H1 (cell line): ENCODE measurements at regions not wholly inside any gene's neighbourhood (a gene's known extent, or its start where the extent isn't known, plus 50 kb on each side); places are given as distances from the start of the nearest gene placed in this dataset.

Source experiments
- ASH2L ChIP-seq: fragments of 200-600, 300-600 bp; sonication (generic); IDR thresholded peaks from one replicate; pipeline ENCODE4 v1.7.1; 2017; ENCODE audit warnings: low read length
- CEBPB ChIP-seq: IDR thresholded peaks from 2 replicates; pipeline ENCODE4 v1.6.1; 2012; ENCODE audit warnings: low read depth, low read length
- CHD1 ChIP-seq: IDR thresholded peaks from 2 replicates; pipeline ENCODE4 v1.6.1; 2012; ENCODE audit warnings: low read depth, low read length, improper control_type of control experiment
- CHD7 ChIP-seq: fragments of 300-600 bp; sonication (generic); IDR thresholded peaks from 2 replicates; pipeline ENCODE4 v1.7.1; 2012; ENCODE audit warnings: low read length, moderate library complexity, mild to moderate bottlenecking, inconsistent platforms; ENCODE audit not compliant: insufficient replicate concordance
- EZH2 ChIP-seq: fragments of 200-600 bp; sonication (generic); IDR thresholded peaks from 2 replicates; pipeline ENCODE4 v1.7.1; 2012; ENCODE audit warnings: low read depth, mild to moderate bottlenecking, moderate library complexity, low read length, inconsistent platforms; ENCODE audit not compliant: severe bottlenecking
- KDM1A ChIP-seq: fragments of 200-600, 300-600 bp; sonication (generic); IDR thresholded peaks from 2 replicates; pipeline ENCODE4 v1.7.1; 2016; ENCODE audit warnings: mild to moderate bottlenecking, low read length, borderline replicate concordance
- KDM5A ChIP-seq: fragments of 200-600 bp; IDR thresholded peaks from 2 replicates; pipeline ENCODE4 v1.7.1; 2012; ENCODE audit warnings: mild to moderate bottlenecking, low read length, inconsistent platforms, mixed read lengths
- PHF8 ChIP-seq: fragments of 200-600 bp; sonication (generic); conservative IDR thresholded peaks from 2 replicates; pipeline ENCODE4 v1.7.1; 2012; ENCODE audit warnings: low read depth, mild to moderate bottlenecking, inconsistent platforms, low read length, moderate library complexity
- POLR2A ChIP-seq, 2 experiments: IDR thresholded peaks; 1 replicate in 1 of 2; 2 replicates in 1 of 2; pipeline ENCODE4 v1.6.1; 2011; ENCODE audit warnings: low read depth in 2 of 2, low read length in 2 of 2, mild to moderate bottlenecking in 2 of 2; ENCODE audit errors: control extremely low read depth in 1 of 2
- SP1 ChIP-seq: IDR thresholded peaks from 2 replicates; pipeline ENCODE4 v1.6.1; 2011; ENCODE audit warnings: low read depth, low read length
- SP4 ChIP-seq: IDR thresholded peaks from 2 replicates; pipeline ENCODE4 v1.6.1; 2012; ENCODE audit warnings: low read length, inconsistent platforms
- SUZ12 ChIP-seq: fragments of 200-600 bp; sonication (generic); IDR thresholded peaks from 2 replicates; pipeline ENCODE4 v1.6.1; 2012; ENCODE audit warnings: mild to moderate bottlenecking, inconsistent platforms, low read length, moderate library complexity, mixed read lengths
- TAF1 ChIP-seq: IDR thresholded peaks from 2 replicates; pipeline ENCODE4 v1.6.1; 2011; ENCODE audit warnings: mild to moderate bottlenecking, low read depth, low read length
- TBP ChIP-seq: IDR thresholded peaks from 2 replicates; pipeline ENCODE4 v1.6.1; 2011; ENCODE audit warnings: low read depth, low read length, improper control_type of control experiment
- TEAD4 ChIP-seq: IDR thresholded peaks from 2 replicates; pipeline ENCODE4 v1.6.1; 2012; ENCODE audit warnings: low read depth, low read length, inconsistent platforms, mixed read lengths

- TF ChIP-seq CHD7 (no peak), KDM5A (no peak), SP1 (no peak), SP4 (no peak), CEBPB (no peak), SUZ12 (no peak), ASH2L (no peak), TBP (no peak), KDM1A (no peak), CHD1 (no peak), TEAD4 (no peak), PHF8 (no peak), EZH2 (no peak), POLR2A (IDR thresholded peaks at IDR 0.05; ENCODE audit: control extremely low read depth in 1 of 2, low read depth in 2 of 2, low read length in 2 of 2) (no peak), TAF1 (no peak)
Measured at GRCh38 chr14:83744891-83745290, 1785.1 kb upstream of the FLRT2 start (continued).
